Liver (tissue), 8 donors: ENCODE measurements at regions not wholly inside any gene's neighbourhood (a gene's known extent, or its start where the extent isn't known, plus 50 kb on each side); places are given as distances from the start of the nearest gene placed in this dataset.

Experiments used
- DNase-seq: peaks from one replicate; pipeline ENCODE4 v3.0.0-alpha.2; 2017; ENCODE audit warnings: low spot score
- H3K27ac ChIP-seq, 2 donors: one replicate each; pipeline ENCODE4 v1.7.0; 2013; ENCODE audit warnings: inconsistent platforms in 2 of 2, low read length in 2 of 2, control low read depth in 1 of 2, low read depth in 1 of 2, mild to moderate bottlenecking in 1 of 2
- H3K27me3 ChIP-seq, 4 donors: one replicate each; pipeline versions ENCODE4 v1.6.1 to v1.7.0; 2013; ENCODE audit warnings: low read length in 3 of 4, inconsistent platforms in 1 of 4, mild to moderate bottlenecking in 1 of 4, moderate library complexity in 1 of 4; ENCODE audit not compliant: control insufficient read depth in 4 of 4, insufficient read depth in 4 of 4
- H3K36me3 ChIP-seq, 4 donors: one replicate each; pipeline versions ENCODE4 v1.6.1 to v1.7.0; 2013; ENCODE audit warnings: low read length in 3 of 4, mild to moderate bottlenecking in 3 of 4, low read depth in 1 of 4, moderate library complexity in 1 of 4; ENCODE audit not compliant: control insufficient read depth in 4 of 4, insufficient read depth in 3 of 4
- H3K4me1 ChIP-seq, 4 donors: one replicate each; pipeline versions ENCODE4 v1.6.1 to v1.7.0; 2013; ENCODE audit warnings: low read length in 3 of 4, mild to moderate bottlenecking in 3 of 4, moderate library complexity in 1 of 4; ENCODE audit not compliant: control insufficient read depth in 4 of 4, insufficient read depth in 4 of 4
- H3K4me3 ChIP-seq, 3 donors: one replicate each; pipeline versions ENCODE4 v1.6.1 to v1.7.0; 2013; ENCODE audit warnings: low read length in 3 of 3, control low read depth in 1 of 3, low read depth in 1 of 3, mild to moderate bottlenecking in 1 of 3
- H3K9ac ChIP-seq, 2 donors: one replicate each; pipeline ENCODE4 v1.7.0; 2013; ENCODE audit warnings: low read length in 2 of 2, mild to moderate bottlenecking in 2 of 2, moderate library complexity in 2 of 2, control low read depth in 1 of 2, low read depth in 1 of 2
- H3K9me3 ChIP-seq, 4 donors: one replicate each; pipeline versions ENCODE4 v1.6.1 to v1.7.0; 2013; ENCODE audit warnings: low read length in 3 of 4; ENCODE audit not compliant: control insufficient read depth in 4 of 4
- EGR1 ChIP-seq, 2 donors: IDR thresholded peaks; 2 replicates each; pipeline ENCODE4 v1.6.1; 2016 to 2018; ENCODE audit warnings: antibody characterized with exemption in 2 of 2, low read depth in 2 of 2
- FOXA1 ChIP-seq: IDR thresholded peaks from 2 replicates; pipeline ENCODE4 v1.6.1; 2016; ENCODE audit warnings: antibody characterized with exemption
- FOXA2 ChIP-seq: IDR thresholded peaks from 2 replicates; pipeline ENCODE4 v1.6.1; 2016; ENCODE audit warnings: antibody characterized with exemption
- GABPA ChIP-seq, 2 donors: IDR thresholded peaks in 1 of 2; conservative IDR thresholded peaks in 1 of 2; 2 replicates each; pipeline ENCODE4 v1.6.1; 2016; ENCODE audit warnings: antibody characterized with exemption in 2 of 2, mild to moderate bottlenecking in 1 of 2, moderate library complexity in 1 of 2
- HNF4A ChIP-seq, 2 donors: conservative IDR thresholded peaks; 2 replicates each; pipeline ENCODE4 v1.6.1; 2016; ENCODE audit warnings: antibody characterized with exemption in 2 of 2, mild to moderate bottlenecking in 2 of 2
- HNF4G ChIP-seq: IDR thresholded peaks from 2 replicates; pipeline ENCODE4 v1.6.1; 2016; ENCODE audit warnings: antibody characterized with exemption
- JUND ChIP-seq, 2 donors: IDR thresholded peaks; 2 replicates each; pipeline ENCODE4 v1.6.1; 2016; ENCODE audit warnings: antibody characterized with exemption in 2 of 2
- NR2F2 ChIP-seq: IDR thresholded peaks from 2 replicates; pipeline ENCODE4 v1.6.1; 2016; ENCODE audit warnings: antibody characterized with exemption
- RAD21 ChIP-seq, 2 donors: IDR thresholded peaks; 2 replicates each; pipeline ENCODE4 v1.6.1; 2016; ENCODE audit warnings: antibody characterized with exemption in 2 of 2, mild to moderate bottlenecking in 2 of 2
- SP1 ChIP-seq: IDR thresholded peaks from 2 replicates; pipeline ENCODE4 v1.6.1; 2018; ENCODE audit warnings: antibody characterized with exemption, mild to moderate bottlenecking
- TAF1 ChIP-seq: conservative IDR thresholded peaks from 2 replicates; pipeline ENCODE4 v1.6.1; 2016; ENCODE audit warnings: antibody characterized with exemption, mild to moderate bottlenecking
- YY1 ChIP-seq: IDR thresholded peaks from 2 replicates; pipeline ENCODE4 v1.6.1; 2016; ENCODE audit warnings: antibody characterized with exemption, mild to moderate bottlenecking
- WGBS: extraction: QIAGEN DNeasy Blood & Tissue Kit; methylation state at CpG from one replicate; pipeline ENCODE4 v1.1.7; 2013; 5-methylcytosine and 5-hydroxymethylcytosine counted together
- TF ChIP-seq, protein P1 (sequence below): IDR thresholded peaks from 2 replicates; pipeline ENCODE4 v1.6.1; 2016; ENCODE audit warnings: antibody characterized with exemption, mild to moderate bottlenecking
- TF ChIP-seq, protein P2 (sequence below): IDR thresholded peaks from 2 replicates; pipeline ENCODE4 v1.6.1; 2016; ENCODE audit warnings: antibody characterized with exemption
- TF ChIP-seq, protein P3 (sequence below): IDR thresholded peaks from 2 replicates; pipeline ENCODE4 v1.6.1; 2016; ENCODE audit warnings: antibody characterized with exemption
- TF ChIP-seq, protein P4 (sequence below): IDR thresholded peaks from 2 replicates; pipeline ENCODE4 v1.6.1; 2016; ENCODE audit warnings: antibody characterized with exemption
- TF ChIP-seq, protein P5 (sequence below): fragments of 150-350 bp; IDR thresholded peaks from 2 replicates; pipeline ENCODE4 v1.5.1; 2017; ENCODE audit warnings: improper control_type of control experiment, low read depth, low read length; ENCODE audit not compliant: missing input control
- donor health status: healthy.
- donor health status: healthy.
- donor health status: healthy.
- donor health status: healthy.
- donor health status: healthy.

DNA sequence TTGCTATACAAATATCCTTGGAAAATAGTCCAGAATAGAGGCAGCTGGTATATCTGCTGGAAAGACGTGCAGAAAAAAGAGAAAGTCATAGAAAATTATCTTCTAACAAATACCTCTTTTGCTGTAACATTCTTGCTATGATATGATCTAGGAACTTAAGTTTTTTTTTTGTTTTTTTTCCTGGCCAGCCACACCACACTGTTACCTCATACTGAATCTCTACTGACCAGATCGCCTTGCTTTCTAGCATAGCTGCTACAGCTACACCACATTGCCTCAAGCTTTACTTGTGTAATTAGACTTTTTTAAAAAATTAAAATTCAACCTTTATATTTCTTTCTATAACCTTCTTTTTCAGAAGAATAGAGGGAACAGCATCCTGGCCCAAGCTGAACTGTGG is 142.2 kb upstream of the PRLR start:
- Histone ChIP-seq H3K4me1 (no peaks in the 10 kb centered on the region), H3K27ac (no peak overlapping the region), H3K36me3 (no peaks in the 10 kb centered on the region), H3K9me3 (no peaks in the 10 kb centered on the region), H3K4me3 (no peak overlapping the region), H3K9ac (no peak overlapping the region), H3K27me3 (no peaks in the 10 kb centered on the region)
- no peak for TF ChIP-seq FOXA2
- TF ChIP-seq, protein P1, sequence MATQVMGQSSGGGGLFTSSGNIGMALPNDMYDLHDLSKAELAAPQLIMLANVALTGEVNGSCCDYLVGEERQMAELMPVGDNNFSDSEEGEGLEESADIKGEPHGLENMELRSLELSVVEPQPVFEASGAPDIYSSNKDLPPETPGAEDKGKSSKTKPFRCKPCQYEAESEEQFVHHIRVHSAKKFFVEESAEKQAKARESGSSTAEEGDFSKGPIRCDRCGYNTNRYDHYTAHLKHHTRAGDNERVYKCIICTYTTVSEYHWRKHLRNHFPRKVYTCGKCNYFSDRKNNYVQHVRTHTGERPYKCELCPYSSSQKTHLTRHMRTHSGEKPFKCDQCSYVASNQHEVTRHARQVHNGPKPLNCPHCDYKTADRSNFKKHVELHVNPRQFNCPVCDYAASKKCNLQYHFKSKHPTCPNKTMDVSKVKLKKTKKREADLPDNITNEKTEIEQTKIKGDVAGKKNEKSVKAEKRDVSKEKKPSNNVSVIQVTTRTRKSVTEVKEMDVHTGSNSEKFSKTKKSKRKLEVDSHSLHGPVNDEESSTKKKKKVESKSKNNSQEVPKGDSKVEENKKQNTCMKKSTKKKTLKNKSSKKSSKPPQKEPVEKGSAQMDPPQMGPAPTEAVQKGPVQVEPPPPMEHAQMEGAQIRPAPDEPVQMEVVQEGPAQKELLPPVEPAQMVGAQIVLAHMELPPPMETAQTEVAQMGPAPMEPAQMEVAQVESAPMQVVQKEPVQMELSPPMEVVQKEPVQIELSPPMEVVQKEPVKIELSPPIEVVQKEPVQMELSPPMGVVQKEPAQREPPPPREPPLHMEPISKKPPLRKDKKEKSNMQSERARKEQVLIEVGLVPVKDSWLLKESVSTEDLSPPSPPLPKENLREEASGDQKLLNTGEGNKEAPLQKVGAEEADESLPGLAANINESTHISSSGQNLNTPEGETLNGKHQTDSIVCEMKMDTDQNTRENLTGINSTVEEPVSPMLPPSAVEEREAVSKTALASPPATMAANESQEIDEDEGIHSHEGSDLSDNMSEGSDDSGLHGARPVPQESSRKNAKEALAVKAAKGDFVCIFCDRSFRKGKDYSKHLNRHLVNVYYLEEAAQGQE = no peak
- no peak for TF ChIP-seq HNF4G
- no peak for TF ChIP-seq RAD21 (IDR thresholded peaks at IDR 0.05)
- TF ChIP-seq, protein P2, sequence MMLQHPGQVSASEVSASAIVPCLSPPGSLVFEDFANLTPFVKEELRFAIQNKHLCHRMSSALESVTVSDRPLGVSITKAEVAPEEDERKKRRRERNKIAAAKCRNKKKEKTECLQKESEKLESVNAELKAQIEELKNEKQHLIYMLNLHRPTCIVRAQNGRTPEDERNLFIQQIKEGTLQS = no peak
- no peak for TF ChIP-seq YY1
- TF ChIP-seq, protein P3, sequence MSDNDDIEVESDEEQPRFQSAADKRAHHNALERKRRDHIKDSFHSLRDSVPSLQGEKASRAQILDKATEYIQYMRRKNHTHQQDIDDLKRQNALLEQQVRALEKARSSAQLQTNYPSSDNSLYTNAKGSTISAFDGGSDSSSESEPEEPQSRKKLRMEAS = no peak
- TF ChIP-seq GABPA (IDR thresholded peaks at IDR 0.05 in 1 of 2, conservative IDR thresholded peaks at IDR 0.05 in 1 of 2) = no peak
- TF ChIP-seq HNF4A (conservative IDR thresholded peaks at IDR 0.05) = no peak
- no peak for TF ChIP-seq EGR1 (IDR thresholded peaks at IDR 0.05; ENCODE audit: low read depth in 2 of 2)
- TF ChIP-seq, protein P4, sequence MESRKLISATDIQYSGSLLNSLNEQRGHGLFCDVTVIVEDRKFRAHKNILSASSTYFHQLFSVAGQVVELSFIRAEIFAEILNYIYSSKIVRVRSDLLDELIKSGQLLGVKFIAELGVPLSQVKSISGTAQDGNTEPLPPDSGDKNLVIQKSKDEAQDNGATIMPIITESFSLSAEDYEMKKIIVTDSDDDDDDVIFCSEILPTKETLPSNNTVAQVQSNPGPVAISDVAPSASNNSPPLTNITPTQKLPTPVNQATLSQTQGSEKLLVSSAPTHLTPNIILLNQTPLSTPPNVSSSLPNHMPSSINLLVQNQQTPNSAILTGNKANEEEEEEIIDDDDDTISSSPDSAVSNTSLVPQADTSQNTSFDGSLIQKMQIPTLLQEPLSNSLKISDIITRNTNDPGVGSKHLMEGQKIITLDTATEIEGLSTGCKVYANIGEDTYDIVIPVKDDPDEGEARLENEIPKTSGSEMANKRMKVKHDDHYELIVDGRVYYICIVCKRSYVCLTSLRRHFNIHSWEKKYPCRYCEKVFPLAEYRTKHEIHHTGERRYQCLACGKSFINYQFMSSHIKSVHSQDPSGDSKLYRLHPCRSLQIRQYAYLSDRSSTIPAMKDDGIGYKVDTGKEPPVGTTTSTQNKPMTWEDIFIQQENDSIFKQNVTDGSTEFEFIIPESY = no peak
- TF ChIP-seq SP1 = no peak
- TF ChIP-seq, protein P5, sequence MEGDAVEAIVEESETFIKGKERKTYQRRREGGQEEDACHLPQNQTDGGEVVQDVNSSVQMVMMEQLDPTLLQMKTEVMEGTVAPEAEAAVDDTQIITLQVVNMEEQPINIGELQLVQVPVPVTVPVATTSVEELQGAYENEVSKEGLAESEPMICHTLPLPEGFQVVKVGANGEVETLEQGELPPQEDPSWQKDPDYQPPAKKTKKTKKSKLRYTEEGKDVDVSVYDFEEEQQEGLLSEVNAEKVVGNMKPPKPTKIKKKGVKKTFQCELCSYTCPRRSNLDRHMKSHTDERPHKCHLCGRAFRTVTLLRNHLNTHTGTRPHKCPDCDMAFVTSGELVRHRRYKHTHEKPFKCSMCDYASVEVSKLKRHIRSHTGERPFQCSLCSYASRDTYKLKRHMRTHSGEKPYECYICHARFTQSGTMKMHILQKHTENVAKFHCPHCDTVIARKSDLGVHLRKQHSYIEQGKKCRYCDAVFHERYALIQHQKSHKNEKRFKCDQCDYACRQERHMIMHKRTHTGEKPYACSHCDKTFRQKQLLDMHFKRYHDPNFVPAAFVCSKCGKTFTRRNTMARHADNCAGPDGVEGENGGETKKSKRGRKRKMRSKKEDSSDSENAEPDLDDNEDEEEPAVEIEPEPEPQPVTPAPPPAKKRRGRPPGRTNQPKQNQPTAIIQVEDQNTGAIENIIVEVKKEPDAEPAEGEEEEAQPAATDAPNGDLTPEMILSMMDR = no peak
- TF ChIP-seq JUND (IDR thresholded peaks at IDR 0.05) = no peak
- TF ChIP-seq TAF1 = no peak
- no peak for TF ChIP-seq FOXA1
- no peak for TF ChIP-seq NR2F2
- no peak for DNase-seq
- 86% methylated on average over 2 of the region's 2 CpGs for WGBS

DNA sequence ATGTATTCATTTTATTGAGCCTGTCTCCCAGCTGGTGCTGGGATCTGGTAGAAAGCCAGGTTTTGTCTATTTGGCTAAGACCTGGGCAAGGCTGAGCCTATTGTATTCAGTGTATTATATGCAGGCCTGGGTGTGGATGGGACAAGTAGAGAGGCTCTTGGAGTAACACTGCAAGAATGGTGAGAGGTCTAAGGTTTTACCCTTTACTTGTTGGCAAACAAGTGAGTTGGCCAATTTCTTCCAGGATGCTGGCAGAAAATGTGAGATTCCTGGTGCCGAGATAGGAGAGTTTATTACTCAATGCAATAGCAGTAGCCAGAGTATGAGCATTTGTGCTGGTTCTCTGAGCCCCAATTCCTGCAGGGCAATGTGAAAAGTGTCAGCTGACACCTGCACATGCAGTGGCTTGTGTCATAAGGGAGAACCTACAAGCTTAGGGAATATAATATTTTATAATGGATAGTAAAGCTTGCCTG is 141.7 kb upstream of the PRLR start:
- no peak overlapping the region for H3K4me3 ChIP-seq
- H3K36me3 ChIP-seq = no peaks in the 10 kb centered on the region
- H3K9ac ChIP-seq = no peak overlapping the region
- no peak for DNase-seq
- no peaks in the 10 kb centered on the region for H3K4me1 ChIP-seq
- no peaks in the 10 kb centered on the region for H3K27me3 ChIP-seq
- H3K9me3 ChIP-seq = no peaks in the 10 kb centered on the region
- 59% methylated on average over 1 of the region's 1 CpG for WGBS
- TF ChIP-seq FOXA1 = no peak
- TF ChIP-seq RAD21 (IDR thresholded peaks at IDR 0.05) = no peak
- no peak for TF ChIP-seq GABPA (IDR thresholded peaks at IDR 0.05 in 1 of 2, conservative IDR thresholded peaks at IDR 0.05 in 1 of 2)
- TF ChIP-seq HNF4A (conservative IDR thresholded peaks at IDR 0.05) = no peak
- TF ChIP-seq, protein P4 = no peak
- no peak for TF ChIP-seq JUND (IDR thresholded peaks at IDR 0.05)
- no peak for TF ChIP-seq YY1
- TF ChIP-seq, protein P2 = no peak
- H3K27ac ChIP-seq = no peak overlapping the region
